ENCODE measurements at regions not wholly inside any gene's neighbourhood (a gene's known extent, or its start where the extent isn't known, plus 50 kb on each side); places are given as distances from the start of the nearest gene placed in this dataset.

- no peak for ATAC-seq
- H3K36me3 ChIP-seq, result no peaks in the 10 kb centered on the region
- no peak overlapping the region for H3K27ac ChIP-seq
- intact Hi-C loops (cut with DNase I), result no loop called here
- no peak for TF ChIP-seq CTCF (IDR thresholded peaks at IDR 0.05)
- H3K27me3 ChIP-seq, result peaks cover 10% of the 10 kb centered on the region
- no peaks in the 10 kb centered on the region for H3K4me1 ChIP-seq
- no peak for DNase-seq
- H3K9me3 ChIP-seq, result no peaks in the 10 kb centered on the region
- no peak overlapping the region for H3K4me3 ChIP-seq
Observed at GRCh38 chr15:98398886-98399285, 249.5 kb upstream of the IGF1R start.

GRCh38 chr15:98400120-98400519, 248.2 kb upstream of the IGF1R start:
- Histone ChIP-seq H3K9me3 (no peaks in the 10 kb centered on the region), H3K27me3 (peaks cover 10% of the 10 kb centered on the region), H3K4me3 (no peak overlapping the region), H3K4me1 (no peaks in the 10 kb centered on the region), H3K36me3 (no peaks in the 10 kb centered on the region), H3K27ac (no peak overlapping the region)
- intact Hi-C loops (cut with DNase I), result no loop called here
- no peak for DNase-seq
- no peak for ATAC-seq
- no peak for TF ChIP-seq CTCF (IDR thresholded peaks at IDR 0.05)

- intact Hi-C loops (cut with DNase I), result no loop called here
- DNase-seq, result no peak
Observed at GRCh38 chr15:98401029-98401428, 247.3 kb upstream of the IGF1R start.

GRCh38 chr15:98402486-98402885, 245.9 kb upstream of the IGF1R start:
- no peak for DNase-seq
- no peak overlapping the region for H3K27ac ChIP-seq

More at GRCh38 chr15:98401029-98401428, 247.3 kb upstream of the IGF1R start:
- no peak overlapping the region for H3K4me3 ChIP-seq
- TF ChIP-seq CTCF (IDR thresholded peaks at IDR 0.05), result no peak
- H3K9me3 ChIP-seq, result no peaks in the 10 kb centered on the region
- no peak overlapping the region for H3K27ac ChIP-seq
- ATAC-seq, result no peak
- no peaks in the 10 kb centered on the region for H3K36me3 ChIP-seq
- no peaks in the 10 kb centered on the region for H3K4me1 ChIP-seq
- H3K27me3 ChIP-seq, result peaks cover 10% of the 10 kb centered on the region

GRCh38 chr15:98403169-98403568, 245.2 kb upstream of the IGF1R start:
- H3K36me3 ChIP-seq, result no peaks in the 10 kb centered on the region
- no peak overlapping the region for H3K4me3 ChIP-seq
- no peak overlapping the region for H3K27ac ChIP-seq
- TF ChIP-seq CTCF (IDR thresholded peaks at IDR 0.05), result no peak
- H3K9me3 ChIP-seq, result no peaks in the 10 kb centered on the region
- H3K27me3 ChIP-seq, result peaks cover 10% of the 10 kb centered on the region
- H3K4me1 ChIP-seq, result no peaks in the 10 kb centered on the region
- ATAC-seq, result no peak
- intact Hi-C loops (cut with DNase I), result no loop called here
- no peak for DNase-seq

More at GRCh38 chr15:98402486-98402885, 245.9 kb upstream of the IGF1R start:
- no peaks in the 10 kb centered on the region for H3K4me1 ChIP-seq
- intact Hi-C loops (cut with DNase I), result no loop called here
- no peaks in the 10 kb centered on the region for H3K9me3 ChIP-seq
- no peak for TF ChIP-seq CTCF (IDR thresholded peaks at IDR 0.05)
- no peak for ATAC-seq
- H3K4me3 ChIP-seq, result no peak overlapping the region
- no peaks in the 10 kb centered on the region for H3K36me3 ChIP-seq
- H3K27me3 ChIP-seq, result peaks cover 10% of the 10 kb centered on the region

GRCh38 chr15:98403569-98403968, 244.8 kb upstream of the IGF1R start:
- no peak for TF ChIP-seq CTCF (IDR thresholded peaks at IDR 0.05)
- Histone ChIP-seq H3K36me3 (no peaks in the 10 kb centered on the region), H3K4me3 (no peak overlapping the region), H3K9me3 (no peaks in the 10 kb centered on the region), H3K27me3 (peaks cover 7% of the 10 kb centered on the region), H3K27ac (no peak overlapping the region), H3K4me1 (no peaks in the 10 kb centered on the region)
- ATAC-seq, result no peak
- no peak for DNase-seq
- intact Hi-C loops (cut with DNase I), result no loop called here
